Osteoblast (primary cell): ENCODE measurements at regions not wholly inside any gene's neighbourhood (a gene's known extent, or its start where the extent isn't known, plus 50 kb on each side); places are given as distances from the start of the nearest gene placed in this dataset.

Experiments
- DNase-seq: peaks from one replicate; pipeline ENCODE4 v3.0.0; 2011; ENCODE audit warnings: low spot score, mixed read lengths; ENCODE audit not compliant: insufficient read length; ENCODE audit errors: missing footprints
- H2AFZ ChIP-seq: 2 replicates; pipeline ENCODE4 v1.6.0; 2011; ENCODE audit warnings: mild to moderate bottlenecking, low read length
- H3K27ac ChIP-seq: 2 replicates; pipeline ENCODE4 v1.5.1; 2011; ENCODE audit warnings: mild to moderate bottlenecking, low read depth, low read length, moderate library complexity
- H3K27me3 ChIP-seq: 2 replicates; pipeline ENCODE4 v1.6.0; 2012; ENCODE audit warnings: mild to moderate bottlenecking, control low read depth, inconsistent platforms, low read length, moderate library complexity; ENCODE audit not compliant: insufficient read depth
- H3K36me3 ChIP-seq: 2 replicates; pipeline ENCODE4 v1.5.1; 2011; ENCODE audit warnings: mild to moderate bottlenecking, low read length, control low read depth, moderate library complexity; ENCODE audit not compliant: insufficient read depth
- H3K4me1 ChIP-seq: 2 replicates; pipeline ENCODE4 v1.5.1; 2011; ENCODE audit warnings: mild to moderate bottlenecking, low read length, control low read depth, moderate library complexity; ENCODE audit not compliant: insufficient read depth
- H3K4me2 ChIP-seq: 2 replicates; pipeline ENCODE4 v1.6.0; 2011; ENCODE audit warnings: mild to moderate bottlenecking, low read length; ENCODE audit not compliant: insufficient read depth
- H3K4me3 ChIP-seq: fragments of 200-600 bp; sonication (generic); 3 replicates; pipeline ENCODE4 v1.5.1; 2012; ENCODE audit warnings: mild to moderate bottlenecking, low read length, inconsistent platforms; ENCODE audit not compliant: insufficient read depth
- H3K79me2 ChIP-seq: 2 replicates; pipeline ENCODE4 v1.6.0; 2012; ENCODE audit warnings: mild to moderate bottlenecking, low read length, control low read depth, inconsistent platforms; ENCODE audit not compliant: insufficient read depth
- H3K9me3 ChIP-seq: 2 replicates; pipeline ENCODE4 v1.5.1; 2011; ENCODE audit warnings: low read depth, low read length, control low read depth
- H4K20me1 ChIP-seq: 2 replicates; pipeline ENCODE4 v1.6.0; 2012; ENCODE audit warnings: mild to moderate bottlenecking, low read length, control low read depth; ENCODE audit not compliant: insufficient read depth
- CTCF ChIP-seq: IDR thresholded peaks from 2 replicates; pipeline ENCODE4 v1.5.1; 2011; ENCODE audit warnings: mild to moderate bottlenecking, low read depth, low read length, moderate library complexity; ENCODE audit errors: extremely low read depth

- H3K27me3 ChIP-seq, result peaks cover 10% of the 10 kb centered on the region
- H3K9me3 ChIP-seq, result no peaks in the 10 kb centered on the region
- no peak overlapping the region for H3K27ac ChIP-seq
- no peak for DNase-seq
- no peak overlapping the region for H3K4me2 ChIP-seq
- H2AFZ ChIP-seq, result no peak overlapping the region
- no peaks in the 10 kb centered on the region for H3K4me1 ChIP-seq
- H3K4me3 ChIP-seq, result no peak overlapping the region
- H4K20me1 ChIP-seq, result no peaks in the 10 kb centered on the region
- no peaks in the 10 kb centered on the region for H3K36me3 ChIP-seq
- no peaks in the 10 kb centered on the region for H3K79me2 ChIP-seq
- TF ChIP-seq CTCF, result no peak
Measured at GRCh38 chr4:85062466-85062865, 96.0 kb upstream of the WDFY3 start.

GRCh38 chr4:85067342-85067741 is 100.9 kb upstream of the WDFY3 start:
- H3K4me2 ChIP-seq, result no peak overlapping the region
- H4K20me1 ChIP-seq, result no peaks in the 10 kb centered on the region
- TF ChIP-seq CTCF, result no peak
- H3K4me3 ChIP-seq, result no peak overlapping the region
- no peaks in the 10 kb centered on the region for H3K36me3 ChIP-seq
- H3K79me2 ChIP-seq, result no peaks in the 10 kb centered on the region
- H3K9me3 ChIP-seq, result no peaks in the 10 kb centered on the region
- no peaks in the 10 kb centered on the region for H3K4me1 ChIP-seq
- no peaks in the 10 kb centered on the region for H3K27me3 ChIP-seq
- no peak for DNase-seq
- no peak overlapping the region for H3K27ac ChIP-seq
- H2AFZ ChIP-seq, result no peak overlapping the region

- Histone ChIP-seq H4K20me1 (no peaks in the 10 kb centered on the region), H3K4me3 (no peak overlapping the region), H3K4me1 (no peaks in the 10 kb centered on the region), H3K9me3 (no peaks in the 10 kb centered on the region), H3K27ac (no peak overlapping the region), H3K79me2 (no peaks in the 10 kb centered on the region), H3K4me2 (no peak overlapping the region), H2AFZ (no peak overlapping the region), H3K27me3 (no peaks in the 10 kb centered on the region), H3K36me3 (no peaks in the 10 kb centered on the region)
- DNase-seq, result no peak
- TF ChIP-seq CTCF, result no peak
Measured at GRCh38 chr4:85078016-85078415, 111.5 kb upstream of the WDFY3 start.

GRCh38 chr4:85081196-85081595 is 114.7 kb upstream of the WDFY3 start:
- TF ChIP-seq CTCF, result no peak
- H3K79me2 ChIP-seq, result no peaks in the 10 kb centered on the region

More at GRCh38 chr4:85081196-85081595, 114.7 kb upstream of the WDFY3 start:
- Histone ChIP-seq H3K27me3 (no peaks in the 10 kb centered on the region), H3K27ac (no peak overlapping the region), H3K4me1 (no peaks in the 10 kb centered on the region), H3K9me3 (no peaks in the 10 kb centered on the region), H3K4me3 (no peak overlapping the region), H3K4me2 (no peak overlapping the region), H2AFZ (no peak overlapping the region), H4K20me1 (no peaks in the 10 kb centered on the region), H3K36me3 (no peaks in the 10 kb centered on the region)
- no peak for DNase-seq
